Activated T-helper 17 cell treated with anti-CD3 and anti-CD28 coated beads, Interleukin-2, amount 50 U/mL, for 72 hours (primary cell): ENCODE measurements at regions not wholly inside any gene's neighbourhood (a gene's known extent, or its start where the extent isn't known, plus 50 kb on each side); places are given as distances from the start of the nearest gene placed in this dataset.

ENCODE experiments used
- ATAC-seq: fragments of 150-1000 bp; cut with Tn5 transposase; replicated peaks from 2 replicates; pipeline ENCODE4 v1.10.0; 2021; ENCODE audit warnings: mild to moderate bottlenecking, moderate library complexity
- H3K27ac Mint-ChIP-seq: one replicate; pipeline ENCODE4 v1.8.0; 2022; ENCODE audit warnings: mixed read lengths
- H3K27me3 Mint-ChIP-seq: one replicate; pipeline ENCODE4 v1.8.0; 2022; ENCODE audit warnings: mixed read lengths
- H3K36me3 Mint-ChIP-seq: one replicate; pipeline ENCODE4 v1.8.0; 2022; ENCODE audit warnings: low read depth, mild to moderate bottlenecking, mixed read lengths
- H3K4me1 Mint-ChIP-seq: one replicate; pipeline ENCODE4 v1.8.0; 2022; ENCODE audit warnings: mixed read lengths
- H3K4me3 Mint-ChIP-seq: one replicate; pipeline ENCODE4 v1.8.0; 2022; ENCODE audit warnings: mild to moderate bottlenecking, mixed read lengths
- H3K9me3 Mint-ChIP-seq: one replicate; pipeline ENCODE4 v1.8.0; 2022; ENCODE audit warnings: mixed read lengths

DNA sequence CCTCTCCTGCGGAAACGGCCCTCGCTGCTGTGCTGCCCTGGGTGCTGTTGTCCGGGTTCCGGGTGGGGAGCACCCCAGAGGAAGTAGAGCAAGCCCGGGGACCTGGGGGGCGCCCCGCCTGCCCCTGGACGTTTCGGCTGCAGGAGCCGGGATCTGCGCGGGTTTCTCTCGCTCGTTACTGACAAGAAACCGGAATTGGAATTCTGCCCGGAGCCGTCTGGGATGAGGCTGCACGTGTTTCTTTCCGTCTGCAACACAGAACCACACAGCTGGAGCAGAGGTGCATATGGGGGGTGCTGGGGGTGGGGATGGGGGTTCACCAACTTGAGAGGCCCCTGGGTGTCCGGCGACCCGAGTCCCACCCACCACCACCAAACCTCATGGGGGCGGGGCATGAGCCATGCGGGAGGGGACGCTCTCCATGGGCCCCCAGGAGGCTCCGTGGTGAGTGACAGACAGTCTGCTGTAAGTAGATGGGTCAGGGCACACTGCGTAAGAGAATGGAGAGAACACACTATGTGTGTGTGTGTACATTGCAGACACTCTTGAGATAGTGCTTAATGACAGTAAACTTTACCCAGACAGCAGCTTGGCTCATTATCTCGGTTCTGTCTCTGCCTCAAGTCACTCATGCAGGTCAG is 261.4 kb upstream of the C1orf174 start:
- Mint-ChIP-seq H3K27me3 (peaks cover 19% of the 10 kb centered on the region), H3K36me3 (no peaks in the 10 kb centered on the region), H3K27ac (no peak overlapping the region), H3K9me3 (no peaks in the 10 kb centered on the region), H3K4me3 (no peak overlapping the region), H3K4me1 (no peaks in the 10 kb centered on the region)
- no peak for ATAC-seq

DNA sequence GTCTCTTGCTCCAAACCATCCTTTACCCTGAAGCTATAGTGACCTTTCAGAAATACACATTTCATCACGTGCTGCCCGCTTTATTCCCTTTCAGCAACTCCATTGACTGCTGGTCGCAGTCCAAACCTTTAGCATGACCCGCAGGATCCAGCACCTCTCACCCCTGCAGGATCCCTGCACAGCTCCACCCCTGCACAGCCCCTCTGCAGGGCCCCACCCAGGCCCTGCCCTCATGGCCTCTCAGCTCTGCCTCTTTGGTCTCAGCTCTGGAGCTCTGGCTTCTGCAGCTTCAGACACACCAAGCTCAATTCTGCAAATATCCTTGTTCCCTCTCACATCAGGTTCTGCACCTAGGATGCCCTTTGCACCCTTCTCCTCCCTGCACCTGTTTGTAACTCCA is 264.9 kb upstream of the C1orf174 start:
- H3K27me3 Mint-ChIP-seq, result peaks cover 30% of the 10 kb centered on the region
- no peaks in the 10 kb centered on the region for H3K9me3 Mint-ChIP-seq
- H3K36me3 Mint-ChIP-seq, result no peaks in the 10 kb centered on the region
- H3K27ac Mint-ChIP-seq, result no peak overlapping the region
- no peaks in the 10 kb centered on the region for H3K4me1 Mint-ChIP-seq
- ATAC-seq, result no peak
- no peak overlapping the region for H3K4me3 Mint-ChIP-seq

DNA sequence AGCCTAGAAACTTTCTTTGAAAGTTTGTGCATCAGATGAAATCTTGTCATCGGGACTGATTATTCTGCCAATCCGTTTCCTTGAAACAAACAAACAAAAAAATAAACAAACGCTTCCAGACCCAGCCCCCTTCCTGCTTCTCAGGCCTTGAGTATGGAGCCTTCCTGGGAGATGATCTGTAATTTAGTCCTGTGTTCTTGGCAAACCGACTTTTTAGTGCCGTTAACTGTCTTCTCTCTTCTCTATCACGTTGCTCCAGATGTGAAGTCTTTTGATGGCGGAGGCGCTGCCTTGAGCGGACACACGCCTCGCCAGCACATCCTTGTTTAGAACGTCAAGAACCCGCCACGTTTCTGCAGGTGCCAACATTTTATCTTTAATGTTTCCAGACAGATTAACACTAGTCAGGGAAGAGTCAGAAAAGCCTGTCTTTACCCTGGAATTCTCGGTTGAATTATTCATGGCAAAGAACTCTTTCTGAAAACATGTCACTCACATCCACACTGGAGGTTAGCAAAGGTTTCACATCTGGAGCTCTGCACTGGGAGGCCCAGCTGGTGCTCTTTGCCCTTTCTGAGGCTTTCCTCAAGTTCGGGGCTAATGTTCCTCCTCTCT is 265.7 kb upstream of the C1orf174 start:
- no peaks in the 10 kb centered on the region for H3K9me3 Mint-ChIP-seq
- H3K4me3 Mint-ChIP-seq, result no peak overlapping the region
- peaks cover 30% of the 10 kb centered on the region for H3K27me3 Mint-ChIP-seq
- no peak overlapping the region for H3K27ac Mint-ChIP-seq
- no peak for ATAC-seq
- no peaks in the 10 kb centered on the region for H3K36me3 Mint-ChIP-seq
- H3K4me1 Mint-ChIP-seq, result no peaks in the 10 kb centered on the region

DNA sequence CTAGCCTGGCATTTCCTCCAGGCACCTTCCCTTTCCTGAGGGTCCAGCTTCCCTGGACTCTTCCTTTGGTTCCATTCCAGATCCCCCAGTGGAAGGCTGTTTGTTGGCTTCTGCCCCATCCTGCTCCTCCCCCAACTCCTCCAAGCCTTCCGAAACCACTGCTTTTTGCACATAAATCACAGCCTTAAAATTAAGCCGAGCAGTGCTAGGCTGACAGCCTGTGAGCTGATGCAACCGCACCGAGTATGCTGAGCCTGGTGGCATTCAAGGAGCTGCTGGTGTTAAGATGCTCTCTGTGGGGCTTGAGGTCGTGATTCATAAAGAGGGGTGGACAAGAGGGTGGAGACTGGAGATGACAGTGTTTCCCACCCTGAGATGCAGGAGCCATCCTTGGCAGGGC is 266.6 kb upstream of the C1orf174 start:
- no peaks in the 10 kb centered on the region for H3K36me3 Mint-ChIP-seq
- no peak overlapping the region for H3K4me3 Mint-ChIP-seq
- H3K27me3 Mint-ChIP-seq, result peaks cover 30% of the 10 kb centered on the region
- H3K27ac Mint-ChIP-seq, result no peak overlapping the region
- ATAC-seq, result no peak
- no peaks in the 10 kb centered on the region for H3K9me3 Mint-ChIP-seq
- no peaks in the 10 kb centered on the region for H3K4me1 Mint-ChIP-seq

DNA sequence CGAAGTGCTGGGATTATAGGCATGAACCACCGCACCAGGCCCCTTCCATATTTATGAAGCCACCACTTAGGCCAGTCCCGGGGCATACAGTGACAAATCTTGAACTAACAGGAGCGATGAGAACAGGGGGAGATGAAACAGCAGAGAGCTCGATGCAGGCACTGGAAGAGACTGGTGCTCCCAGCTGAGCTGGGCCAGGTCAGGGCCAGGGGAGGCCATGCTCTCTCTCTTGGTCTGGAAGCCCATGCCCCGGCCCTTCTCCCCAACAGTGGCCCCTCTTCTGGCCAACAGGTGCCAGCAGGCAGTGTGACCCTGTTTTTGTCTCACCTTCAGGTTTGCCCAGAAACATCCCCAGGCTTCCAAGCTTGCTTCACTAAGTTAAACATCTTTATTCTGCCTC is 269.9 kb upstream of the C1orf174 start:
- Mint-ChIP-seq H3K4me1 (no peaks in the 10 kb centered on the region), H3K27ac (no peak overlapping the region), H3K4me3 (no peak overlapping the region), H3K36me3 (no peaks in the 10 kb centered on the region), H3K9me3 (no peaks in the 10 kb centered on the region), H3K27me3 (peaks cover 30% of the 10 kb centered on the region)
- no peak for ATAC-seq

DNA sequence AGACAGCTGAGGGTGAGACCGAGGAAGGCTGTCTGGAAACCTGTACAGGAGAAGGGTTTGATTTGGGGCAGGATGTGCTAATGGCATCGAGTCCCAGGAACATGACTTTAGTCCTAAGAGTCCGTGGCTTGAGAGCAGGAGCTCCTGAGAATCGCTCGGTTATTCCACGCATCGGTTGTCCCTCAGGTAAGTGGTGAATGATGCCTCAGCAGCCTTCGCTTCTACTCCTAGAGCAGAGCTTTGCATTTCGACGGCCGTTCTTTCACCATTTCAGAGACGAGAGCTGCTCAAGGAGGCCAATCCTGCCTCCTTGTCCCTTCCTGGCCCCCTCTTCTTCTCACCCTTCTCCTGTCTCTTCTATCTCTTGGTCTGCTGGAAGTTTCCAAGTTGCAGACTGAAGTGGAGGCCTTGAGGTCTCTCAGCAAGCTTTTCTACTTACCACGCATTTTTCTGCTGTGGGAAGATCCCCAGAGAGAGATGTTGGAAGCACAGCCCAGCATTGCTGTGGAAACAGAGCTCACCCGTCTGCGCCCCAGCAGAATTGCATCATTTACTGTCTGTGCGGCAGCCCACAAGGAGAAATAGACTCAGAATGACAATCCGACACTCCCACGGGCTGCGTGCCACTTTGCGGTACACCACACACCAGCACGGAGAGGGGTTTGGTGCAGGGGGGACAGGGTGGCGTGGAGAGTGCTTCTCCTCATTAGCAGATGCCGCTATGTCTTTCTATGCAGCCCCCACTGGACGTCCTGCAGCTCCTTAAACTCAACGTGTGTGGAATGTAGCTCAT is 270.7 kb upstream of the C1orf174 start:
- H3K9me3 Mint-ChIP-seq, result no peaks in the 10 kb centered on the region

DNA sequence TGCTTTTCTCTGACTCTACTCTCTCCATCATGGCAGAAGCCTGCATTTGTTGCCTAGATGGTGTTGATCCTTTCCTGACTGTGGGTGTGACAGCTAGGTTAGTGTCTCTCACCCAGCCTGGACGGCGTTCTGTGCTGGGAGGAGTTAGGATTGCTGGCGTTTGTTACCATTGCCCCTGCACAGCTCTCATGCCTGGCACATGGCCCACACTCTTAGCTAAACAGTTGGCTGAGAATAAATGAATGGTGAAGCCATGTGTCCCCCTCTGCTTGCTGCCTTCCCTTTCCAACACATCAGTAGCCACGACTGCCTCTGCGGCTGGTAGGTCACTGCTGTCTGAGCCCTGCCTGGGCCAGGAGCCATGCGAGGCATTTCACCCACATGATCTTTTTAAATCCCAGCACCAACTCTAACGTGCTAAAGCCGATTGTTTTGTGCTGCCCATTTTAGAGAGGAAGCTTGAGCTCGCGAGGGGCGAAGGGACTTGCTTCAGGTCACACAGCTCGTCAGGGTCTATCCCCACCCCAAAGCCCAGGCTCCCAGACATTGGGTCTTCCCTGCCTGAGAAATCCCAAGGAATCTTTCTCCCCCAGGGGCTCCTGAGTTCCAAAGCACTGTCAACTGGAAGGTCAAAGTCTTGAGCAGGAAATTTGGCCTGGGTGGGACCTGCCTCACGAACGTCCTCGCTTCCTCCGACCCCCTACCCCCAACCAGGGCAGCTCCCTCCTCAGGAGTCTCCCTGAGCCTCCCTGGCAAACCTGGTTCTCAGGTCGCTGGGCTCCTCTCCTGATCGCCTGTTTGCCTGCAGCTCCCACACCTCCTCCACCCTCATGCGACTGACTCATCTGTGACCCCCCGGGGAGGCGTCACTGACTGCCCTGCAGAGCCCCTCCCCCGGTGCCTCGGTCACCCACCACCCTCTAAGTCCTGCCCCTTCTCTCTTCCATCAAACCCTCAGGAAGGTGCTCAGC is 271.7 kb upstream of the C1orf174 start:
- H3K4me1 Mint-ChIP-seq, result no peaks in the 10 kb centered on the region
- no peak overlapping the region for H3K4me3 Mint-ChIP-seq
- ATAC-seq, result no peak
- no peaks in the 10 kb centered on the region for H3K36me3 Mint-ChIP-seq
- no peak overlapping the region for H3K27ac Mint-ChIP-seq
- no peaks in the 10 kb centered on the region for H3K9me3 Mint-ChIP-seq
- H3K27me3 Mint-ChIP-seq, result peaks cover 21% of the 10 kb centered on the region

More for the DNA sequence above, 270.7 kb upstream of the C1orf174 start:
- H3K4me3 Mint-ChIP-seq, result no peak overlapping the region
- H3K27me3 Mint-ChIP-seq, result peaks cover 23% of the 10 kb centered on the region
- no peaks in the 10 kb centered on the region for H3K4me1 Mint-ChIP-seq
- ATAC-seq, result no peak
- H3K36me3 Mint-ChIP-seq, result no peaks in the 10 kb centered on the region
- no peak overlapping the region for H3K27ac Mint-ChIP-seq

DNA sequence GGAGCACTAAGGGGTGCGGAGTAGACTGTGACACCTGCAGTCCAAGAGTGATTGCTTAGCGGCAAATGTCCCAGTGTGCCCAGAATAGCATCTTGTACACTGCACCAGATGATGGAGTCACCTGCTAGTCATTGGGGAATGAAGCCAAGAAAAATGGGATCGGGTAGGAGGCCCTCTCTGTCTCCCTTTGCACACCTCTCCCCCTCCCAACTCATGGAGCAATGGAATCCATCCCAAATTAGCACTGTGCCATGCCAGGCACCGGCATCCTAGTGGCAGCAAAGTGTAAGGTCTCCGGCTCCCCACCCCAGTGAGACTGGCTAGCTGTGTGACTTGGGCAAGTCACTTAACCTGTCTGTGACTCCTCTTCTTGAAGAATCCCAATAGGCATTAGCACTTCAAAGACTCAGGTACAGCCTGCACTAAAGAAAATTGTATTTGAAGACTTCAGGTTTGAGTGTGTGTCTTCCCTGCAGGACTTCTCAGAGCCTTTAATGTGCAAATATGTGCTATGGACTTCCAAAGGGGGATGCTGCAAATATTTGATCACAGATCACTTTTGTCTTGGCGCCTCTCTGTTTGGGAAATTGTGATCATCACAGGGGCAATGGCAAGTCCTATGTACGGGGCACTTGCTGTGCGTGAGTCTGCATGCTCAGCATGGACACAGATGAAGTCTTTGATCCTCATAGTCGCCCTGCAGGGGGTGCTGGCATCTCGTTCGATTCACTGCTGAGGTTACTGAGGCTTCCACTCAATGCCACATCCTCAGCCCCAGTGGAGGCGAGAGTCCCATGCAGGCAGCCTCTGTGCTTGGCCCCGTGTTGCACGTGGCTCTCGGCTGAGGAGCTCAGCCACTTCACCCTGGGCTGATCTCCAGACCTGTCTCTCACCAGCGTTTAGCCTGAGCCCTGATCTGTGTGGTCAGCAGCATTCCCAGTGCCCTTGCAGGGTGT is 272.9 kb upstream of the C1orf174 start:
- peaks cover 19% of the 10 kb centered on the region for H3K27me3 Mint-ChIP-seq
- no peak for ATAC-seq
- H3K4me1 Mint-ChIP-seq, result no peaks in the 10 kb centered on the region
- H3K9me3 Mint-ChIP-seq, result no peaks in the 10 kb centered on the region
- H3K36me3 Mint-ChIP-seq, result no peaks in the 10 kb centered on the region
- H3K27ac Mint-ChIP-seq, result no peak overlapping the region
- no peak overlapping the region for H3K4me3 Mint-ChIP-seq

DNA sequence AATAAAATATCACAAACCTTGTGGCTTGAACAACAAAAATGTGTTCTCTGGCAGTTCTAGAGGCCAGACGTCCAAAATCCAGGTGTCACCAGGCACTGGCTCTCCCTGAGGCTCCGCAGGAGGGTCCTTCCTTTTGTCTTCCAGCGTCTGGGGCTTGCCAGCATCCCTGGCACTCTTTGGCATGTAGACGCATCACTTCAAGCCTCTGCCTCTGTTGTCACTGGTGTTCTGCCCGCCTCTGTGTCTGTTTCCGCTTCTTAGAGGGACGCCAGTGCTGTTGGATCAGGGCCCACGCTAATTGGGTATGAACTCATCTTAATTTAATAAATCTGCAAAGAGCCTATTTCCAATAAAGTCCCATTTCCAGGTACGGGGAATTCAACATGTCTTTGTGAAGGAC is 273.7 kb upstream of the C1orf174 start:
- peaks cover 18% of the 10 kb centered on the region for H3K27me3 Mint-ChIP-seq
- H3K4me1 Mint-ChIP-seq, result no peaks in the 10 kb centered on the region
- H3K36me3 Mint-ChIP-seq, result no peaks in the 10 kb centered on the region
- no peaks in the 10 kb centered on the region for H3K9me3 Mint-ChIP-seq
- H3K27ac Mint-ChIP-seq, result no peak overlapping the region
- no peak for ATAC-seq
- H3K4me3 Mint-ChIP-seq, result no peak overlapping the region

DNA sequence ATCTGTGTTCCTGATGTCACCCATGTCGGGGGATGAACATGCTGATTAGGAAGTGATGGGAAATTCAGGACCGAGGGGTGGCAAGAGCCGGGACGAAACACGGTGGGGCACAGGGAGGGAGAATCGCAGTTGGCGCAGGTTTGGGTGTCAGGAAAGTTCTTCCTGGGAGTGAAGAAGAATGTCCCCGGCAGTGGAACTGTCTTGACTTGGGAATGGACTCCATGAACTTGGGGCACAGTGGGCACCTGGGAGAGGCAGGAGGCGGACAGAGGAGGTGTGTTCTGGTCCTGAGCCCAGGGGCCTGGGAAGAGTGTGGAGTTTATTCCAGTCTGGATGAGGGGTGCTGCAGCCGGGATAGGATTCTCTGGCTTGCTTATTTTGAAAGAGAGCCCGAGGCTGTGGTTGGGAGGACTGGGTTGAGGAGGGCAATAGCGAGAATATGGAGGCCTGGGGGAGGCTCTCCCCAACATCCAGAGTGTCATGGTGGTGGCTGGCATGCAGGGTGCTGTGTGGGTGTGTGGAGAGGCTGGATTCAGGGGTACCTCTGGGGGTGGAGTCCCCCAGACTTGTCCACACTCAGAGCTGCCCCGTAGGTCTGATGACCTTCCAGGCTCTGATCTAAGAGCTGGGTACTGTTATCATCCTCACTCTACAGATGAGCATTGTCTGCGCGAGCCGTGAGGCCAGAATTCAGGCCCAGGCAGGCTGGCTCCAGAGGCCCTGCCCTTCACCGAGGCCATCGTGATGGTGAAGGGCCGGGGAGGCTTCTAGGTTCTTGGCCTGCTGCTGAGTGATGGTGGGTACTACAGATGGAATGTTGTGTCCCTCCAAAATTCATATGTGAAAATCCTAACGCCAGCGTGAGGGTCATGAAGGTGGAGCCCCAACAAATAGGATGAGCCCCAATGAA is 274.5 kb upstream of the C1orf174 start:
- Mint-ChIP-seq H3K4me1 (no peaks in the 10 kb centered on the region), H3K36me3 (no peaks in the 10 kb centered on the region), H3K9me3 (no peaks in the 10 kb centered on the region), H3K27me3 (peaks cover 12% of the 10 kb centered on the region), H3K4me3 (no peak overlapping the region), H3K27ac (no peak overlapping the region)
- no peak for ATAC-seq

DNA sequence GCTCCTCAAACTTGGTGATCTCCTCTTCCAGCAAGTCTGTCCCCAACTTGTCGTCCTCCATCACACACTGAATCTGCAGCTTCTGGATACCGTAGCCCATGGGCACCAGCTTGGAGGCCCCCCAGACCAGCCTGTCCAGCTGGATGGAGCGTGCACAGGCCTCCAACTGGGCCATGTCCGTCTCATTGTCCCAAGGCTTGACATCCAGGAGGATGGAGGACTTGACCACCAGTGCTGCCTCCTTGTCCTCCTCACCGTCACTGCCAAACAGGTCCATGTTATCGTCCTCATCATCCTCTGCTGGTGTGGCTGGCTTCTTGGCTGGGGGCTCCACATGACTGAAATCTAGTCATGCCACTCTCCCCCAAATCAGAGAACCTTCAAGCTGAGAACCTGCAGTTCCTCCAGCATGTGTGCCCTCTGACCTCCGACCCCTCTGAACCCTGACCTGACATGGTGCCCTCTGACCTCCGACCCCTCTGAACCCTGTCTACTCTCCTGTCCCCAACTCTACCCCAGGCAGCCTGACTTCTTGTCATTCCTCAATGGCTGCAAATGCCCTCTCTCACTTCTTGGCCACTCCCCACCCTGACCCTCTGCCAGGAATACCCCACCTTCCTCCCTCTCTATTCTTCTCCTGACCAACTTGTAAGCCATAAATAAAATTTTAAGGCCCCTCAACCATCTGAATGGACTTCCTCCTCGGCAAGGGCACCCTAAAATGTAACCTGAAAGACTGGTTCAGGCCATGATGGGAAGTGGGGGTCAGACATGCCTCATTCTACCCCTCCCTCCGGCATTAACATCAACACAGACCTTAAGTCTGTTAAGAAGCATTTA is 275.7 kb upstream of the C1orf174 start:
- peaks cover 12% of the 10 kb centered on the region for H3K27me3 Mint-ChIP-seq
- no peaks in the 10 kb centered on the region for H3K4me1 Mint-ChIP-seq
- no peak overlapping the region for H3K27ac Mint-ChIP-seq
- H3K4me3 Mint-ChIP-seq, result no peak overlapping the region
- no peaks in the 10 kb centered on the region for H3K9me3 Mint-ChIP-seq
- no peaks in the 10 kb centered on the region for H3K36me3 Mint-ChIP-seq
- no peak for ATAC-seq

DNA sequence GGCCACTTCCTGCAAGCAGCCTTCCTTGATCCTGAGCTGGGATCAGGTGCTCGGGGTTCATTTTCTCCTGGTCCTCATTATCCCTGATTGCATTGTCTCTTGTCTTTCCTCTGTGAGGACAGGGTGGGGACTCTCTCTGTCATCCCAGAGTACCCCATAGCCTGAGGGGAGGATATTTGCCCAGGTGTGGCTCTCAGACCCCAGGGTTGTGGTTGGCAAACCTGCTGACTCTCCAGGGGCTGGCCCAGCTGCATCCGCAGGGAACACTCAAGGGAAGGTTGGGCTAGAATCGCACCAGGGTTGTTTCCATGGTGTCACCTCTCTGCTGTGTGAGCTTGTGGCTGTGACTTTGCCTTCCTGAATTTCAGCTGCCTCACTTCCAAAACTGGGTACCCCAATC is 276.8 kb upstream of the C1orf174 start:
- no peaks in the 10 kb centered on the region for H3K9me3 Mint-ChIP-seq
- H3K4me1 Mint-ChIP-seq, result no peaks in the 10 kb centered on the region
- no peak overlapping the region for H3K27ac Mint-ChIP-seq
- no peak overlapping the region for H3K4me3 Mint-ChIP-seq
- H3K36me3 Mint-ChIP-seq, result no peaks in the 10 kb centered on the region
- ATAC-seq, result no peak
- H3K27me3 Mint-ChIP-seq, result peaks cover 12% of the 10 kb centered on the region
